OCI-LY1 (cell line): ENCODE measurements at regions not wholly inside any gene's neighbourhood (a gene's known extent, or its start where the extent isn't known, plus 50 kb on each side); places are given as distances from the start of the nearest gene placed in this dataset.
"Not testable (repeated sequence)": the region's sequence is repeated elsewhere in the genome, so short reads cannot be mapped to it uniquely, and the experiment has no call there.

Experiments used
- EZH2 ChIP-seq: fragments of 200-600 bp; sonication (generic), shearing (Covaris generic); IDR thresholded peaks from 2 replicates; pipeline ENCODE4 v1.8.0; 2017; ENCODE audit warnings: borderline replicate concordance, mixed run types, mild to moderate bottlenecking, antibody characterized with exemption, low read length, moderate library complexity, mixed read lengths
- TF ChIP-seq, protein P1 (sequence below): fragments of 200-600 bp; sonication (generic), shearing (Covaris generic); IDR thresholded peaks from 2 replicates; pipeline ENCODE4 v1.5.1; 2017; ENCODE audit warnings: mild to moderate bottlenecking, antibody characterized with exemption, low read length, moderate library complexity, mixed read lengths

GRCh38 chr22:15784383-15785085 is 94.7 kb downstream of the POTEH start:
- TF ChIP-seq, protein P1, sequence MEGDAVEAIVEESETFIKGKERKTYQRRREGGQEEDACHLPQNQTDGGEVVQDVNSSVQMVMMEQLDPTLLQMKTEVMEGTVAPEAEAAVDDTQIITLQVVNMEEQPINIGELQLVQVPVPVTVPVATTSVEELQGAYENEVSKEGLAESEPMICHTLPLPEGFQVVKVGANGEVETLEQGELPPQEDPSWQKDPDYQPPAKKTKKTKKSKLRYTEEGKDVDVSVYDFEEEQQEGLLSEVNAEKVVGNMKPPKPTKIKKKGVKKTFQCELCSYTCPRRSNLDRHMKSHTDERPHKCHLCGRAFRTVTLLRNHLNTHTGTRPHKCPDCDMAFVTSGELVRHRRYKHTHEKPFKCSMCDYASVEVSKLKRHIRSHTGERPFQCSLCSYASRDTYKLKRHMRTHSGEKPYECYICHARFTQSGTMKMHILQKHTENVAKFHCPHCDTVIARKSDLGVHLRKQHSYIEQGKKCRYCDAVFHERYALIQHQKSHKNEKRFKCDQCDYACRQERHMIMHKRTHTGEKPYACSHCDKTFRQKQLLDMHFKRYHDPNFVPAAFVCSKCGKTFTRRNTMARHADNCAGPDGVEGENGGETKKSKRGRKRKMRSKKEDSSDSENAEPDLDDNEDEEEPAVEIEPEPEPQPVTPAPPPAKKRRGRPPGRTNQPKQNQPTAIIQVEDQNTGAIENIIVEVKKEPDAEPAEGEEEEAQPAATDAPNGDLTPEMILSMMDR = not testable (repeated sequence)
- TF ChIP-seq EZH2 = not testable (repeated sequence)
